ENCODE measurements at regions not wholly inside any gene's neighbourhood (a gene's known extent, or its start where the extent isn't known, plus 50 kb on each side); places are given as distances from the start of the nearest gene placed in this dataset.

- no peak for TF ChIP-seq OSR1 (CRISPR knock-in tag; IDR thresholded peaks at IDR 0.05)
- no peak for TF ChIP-seq BACH2 (CRISPR knock-in tag; IDR thresholded peaks at IDR 0.05; ENCODE audit: borderline replicate concordance)
- no peak for TF ChIP-seq SNAI2 (CRISPR knock-in tag; IDR thresholded peaks at IDR 0.05)
- no peak for TF ChIP-seq TCF4 (CRISPR knock-in tag; IDR thresholded peaks at IDR 0.05; ENCODE audit: borderline replicate concordance)
- TF ChIP-seq, protein P1, sequence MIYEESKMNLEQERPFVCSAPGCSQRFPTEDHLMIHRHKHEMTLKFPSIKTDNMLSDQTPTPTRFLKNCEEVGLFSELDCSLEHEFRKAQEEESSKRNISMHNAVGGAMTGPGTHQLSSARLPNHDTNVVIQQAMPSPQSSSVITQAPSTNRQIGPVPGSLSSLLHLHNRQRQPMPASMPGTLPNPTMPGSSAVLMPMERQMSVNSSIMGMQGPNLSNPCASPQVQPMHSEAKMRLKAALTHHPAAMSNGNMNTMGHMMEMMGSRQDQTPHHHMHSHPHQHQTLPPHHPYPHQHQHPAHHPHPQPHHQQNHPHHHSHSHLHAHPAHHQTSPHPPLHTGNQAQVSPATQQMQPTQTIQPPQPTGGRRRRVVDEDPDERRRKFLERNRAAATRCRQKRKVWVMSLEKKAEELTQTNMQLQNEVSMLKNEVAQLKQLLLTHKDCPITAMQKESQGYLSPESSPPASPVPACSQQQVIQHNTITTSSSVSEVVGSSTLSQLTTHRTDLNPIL (CRISPR knock-in tag; IDR thresholded peaks at IDR 0.05; ENCODE audit: low read depth): no peak
Observed at GRCh38 chr10:57225920-57226319, 864.9 kb upstream of the ZWINT start (continued).

- ATAC-seq: no peak
- TF ChIP-seq CSRNP3 (CRISPR knock-in tag; IDR thresholded peaks at IDR 0.05) (no peak), CSDC2 (CRISPR knock-in tag; IDR thresholded peaks at IDR 0.05) (no peak), ZFP30 (CRISPR knock-in tag; IDR thresholded peaks at IDR 0.05) (no peak), TOX (CRISPR knock-in tag; IDR thresholded peaks at IDR 0.05; ENCODE audit: borderline replicate concordance) (no peak), OSR1 (CRISPR knock-in tag; IDR thresholded peaks at IDR 0.05) (no peak), ZFP3 (CRISPR knock-in tag; IDR thresholded peaks at IDR 0.05) (no peak), ZC3H10 (CRISPR knock-in tag; IDR thresholded peaks at IDR 0.05) (no peak), RARB (CRISPR knock-in tag; IDR thresholded peaks at IDR 0.05) (no peak), BACH2 (CRISPR knock-in tag; IDR thresholded peaks at IDR 0.05; ENCODE audit: borderline replicate concordance) (no peak), ESRRG (CRISPR knock-in tag; IDR thresholded peaks at IDR 0.05) (no peak), SNAI2 (CRISPR knock-in tag; IDR thresholded peaks at IDR 0.05) (no peak), ZNF565 (CRISPR knock-in tag; conservative IDR thresholded peaks at IDR 0.05; ENCODE audit: low read depth) (no peak), ZNF70 (CRISPR knock-in tag; IDR thresholded peaks at IDR 0.05) (no peak), ARNTL (CRISPR knock-in tag; IDR thresholded peaks at IDR 0.05; ENCODE audit: borderline replicate concordance, low read depth) (no peak), PPARA (CRISPR knock-in tag; IDR thresholded peaks at IDR 0.05; ENCODE audit: borderline replicate concordance) (no peak)
- TF ChIP-seq, protein P1 (CRISPR knock-in tag; IDR thresholded peaks at IDR 0.05; ENCODE audit: low read depth): no peak
Observed at GRCh38 chr10:57224811-57225210, 863.8 kb upstream of the ZWINT start.

DNA sequence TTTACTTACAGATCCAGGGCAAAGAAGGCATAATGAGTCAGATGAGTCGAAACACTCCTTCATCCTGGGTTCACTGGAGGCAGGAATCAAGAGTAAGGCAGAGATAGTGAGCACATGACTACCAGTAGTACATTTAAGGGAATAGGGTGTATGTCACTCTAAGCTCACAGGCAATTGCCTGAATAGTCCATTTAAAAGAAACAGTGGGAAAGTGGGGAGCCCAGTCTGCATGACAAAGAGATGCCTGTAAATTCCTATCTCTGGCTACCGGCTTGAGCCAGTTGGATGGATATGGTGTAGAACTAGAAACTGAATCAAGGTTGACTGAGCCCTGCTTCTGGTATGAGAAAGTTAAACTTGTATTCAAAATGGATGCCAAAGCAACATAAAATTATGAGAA, 861.5 kb upstream of the ZWINT start:
- no peak for ATAC-seq
- TF ChIP-seq TSHZ2 (CRISPR knock-in tag; IDR thresholded peaks at IDR 0.05) (no peak), GLIS3 (CRISPR knock-in tag; IDR thresholded peaks at IDR 0.05) (no peak), ESRRG (CRISPR knock-in tag; IDR thresholded peaks at IDR 0.05) (no peak), TOX (CRISPR knock-in tag; IDR thresholded peaks at IDR 0.05; ENCODE audit: borderline replicate concordance) (no peak), TCF4 (CRISPR knock-in tag; IDR thresholded peaks at IDR 0.05; ENCODE audit: borderline replicate concordance) (no peak), ISL1 (CRISPR knock-in tag; IDR thresholded peaks at IDR 0.05) (no peak), OSR1 (CRISPR knock-in tag; IDR thresholded peaks at IDR 0.05) (no peak), ZNF70 (CRISPR knock-in tag; IDR thresholded peaks at IDR 0.05) (no peak), ARNTL (CRISPR knock-in tag; IDR thresholded peaks at IDR 0.05; ENCODE audit: borderline replicate concordance, low read depth) (no peak), CSRNP3 (CRISPR knock-in tag; IDR thresholded peaks at IDR 0.05) (no peak), ZC3H10 (CRISPR knock-in tag; IDR thresholded peaks at IDR 0.05) (no peak), RARB (CRISPR knock-in tag; IDR thresholded peaks at IDR 0.05) (no peak), BACH2 (CRISPR knock-in tag; IDR thresholded peaks at IDR 0.05; ENCODE audit: borderline replicate concordance) (no peak), PPARA (CRISPR knock-in tag; IDR thresholded peaks at IDR 0.05; ENCODE audit: borderline replicate concordance) (no peak)
- TF ChIP-seq, protein P2, sequence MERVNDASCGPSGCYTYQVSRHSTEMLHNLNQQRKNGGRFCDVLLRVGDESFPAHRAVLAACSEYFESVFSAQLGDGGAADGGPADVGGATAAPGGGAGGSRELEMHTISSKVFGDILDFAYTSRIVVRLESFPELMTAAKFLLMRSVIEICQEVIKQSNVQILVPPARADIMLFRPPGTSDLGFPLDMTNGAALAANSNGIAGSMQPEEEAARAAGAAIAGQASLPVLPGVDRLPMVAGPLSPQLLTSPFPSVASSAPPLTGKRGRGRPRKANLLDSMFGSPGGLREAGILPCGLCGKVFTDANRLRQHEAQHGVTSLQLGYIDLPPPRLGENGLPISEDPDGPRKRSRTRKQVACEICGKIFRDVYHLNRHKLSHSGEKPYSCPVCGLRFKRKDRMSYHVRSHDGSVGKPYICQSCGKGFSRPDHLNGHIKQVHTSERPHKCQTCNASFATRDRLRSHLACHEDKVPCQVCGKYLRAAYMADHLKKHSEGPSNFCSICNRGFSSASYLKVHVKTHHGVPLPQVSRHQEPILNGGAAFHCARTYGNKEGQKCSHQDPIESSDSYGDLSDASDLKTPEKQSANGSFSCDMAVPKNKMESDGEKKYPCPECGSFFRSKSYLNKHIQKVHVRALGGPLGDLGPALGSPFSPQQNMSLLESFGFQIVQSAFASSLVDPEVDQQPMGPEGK (CRISPR knock-in tag; IDR thresholded peaks at IDR 0.05; ENCODE audit: borderline replicate concordance): no peak
- TF ChIP-seq, protein P3, sequence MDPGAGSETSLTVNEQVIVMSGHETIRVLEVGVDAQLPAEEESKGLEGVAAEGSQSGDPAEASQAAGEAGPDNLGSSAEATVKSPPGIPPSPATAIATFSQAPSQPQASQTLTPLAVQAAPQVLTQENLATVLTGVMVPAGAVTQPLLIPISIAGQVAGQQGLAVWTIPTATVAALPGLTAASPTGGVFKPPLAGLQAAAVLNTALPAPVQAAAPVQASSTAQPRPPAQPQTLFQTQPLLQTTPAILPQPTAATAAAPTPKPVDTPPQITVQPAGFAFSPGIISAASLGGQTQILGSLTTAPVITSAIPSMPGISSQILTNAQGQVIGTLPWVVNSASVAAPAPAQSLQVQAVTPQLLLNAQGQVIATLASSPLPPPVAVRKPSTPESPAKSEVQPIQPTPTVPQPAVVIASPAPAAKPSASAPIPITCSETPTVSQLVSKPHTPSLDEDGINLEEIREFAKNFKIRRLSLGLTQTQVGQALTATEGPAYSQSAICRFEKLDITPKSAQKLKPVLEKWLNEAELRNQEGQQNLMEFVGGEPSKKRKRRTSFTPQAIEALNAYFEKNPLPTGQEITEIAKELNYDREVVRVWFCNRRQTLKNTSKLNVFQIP (CRISPR knock-in tag; IDR thresholded peaks at IDR 0.05; ENCODE audit: borderline replicate concordance, low read depth): no peak
